Loucy (cell line): ENCODE measurements at regions not wholly inside any gene's neighbourhood (a gene's known extent, or its start where the extent isn't known, plus 50 kb on each side); places are given as distances from the start of the nearest gene placed in this dataset.

ENCODE experiments used
- H2AFZ ChIP-seq: fragments of 200-600 bp; sonication (generic); 2 replicates; pipeline ENCODE4 v1.6.0; 2016; ENCODE audit warnings: antibody characterized with exemption, mild to moderate bottlenecking, low read length, moderate library complexity
- H3F3A ChIP-seq: fragments of 200-600 bp; 2 replicates; pipeline ENCODE4 v1.6.0; 2016; ENCODE audit warnings: antibody characterized with exemption, low read depth, mild to moderate bottlenecking
- H3K27me3 ChIP-seq: fragments of 200-600 bp; sonication (generic); 2 replicates; pipeline ENCODE4 v1.6.1; 2014; ENCODE audit warnings: low read length, mild to moderate bottlenecking; ENCODE audit not compliant: insufficient read depth, poor library complexity, severe bottlenecking
- H3K36me3 ChIP-seq: fragments of 200-600 bp; sonication (generic); 2 replicates; pipeline ENCODE4 v1.6.1; 2016; ENCODE audit warnings: low read length; ENCODE audit not compliant: insufficient read depth
- H3K4me1 ChIP-seq: fragments of 200-600 bp; sonication (generic); 2 replicates; pipeline ENCODE4 v1.5.1; 2014; ENCODE audit warnings: low read length, mild to moderate bottlenecking; ENCODE audit not compliant: insufficient read depth, poor library complexity, severe bottlenecking
- H3K4me2 ChIP-seq: fragments of 200-600 bp; sonication (generic); 2 replicates; pipeline ENCODE4 v1.6.0; 2014; ENCODE audit warnings: antibody characterized with exemption, low read length, low read depth, mild to moderate bottlenecking; ENCODE audit not compliant: poor library complexity, severe bottlenecking
- H3K4me3 ChIP-seq: fragments of 200-600 bp; sonication (generic); 2 replicates; pipeline ENCODE4 v1.5.1; 2014; ENCODE audit warnings: low read length, mild to moderate bottlenecking, mixed read lengths; ENCODE audit not compliant: poor library complexity, severe bottlenecking
- H3K79me2 ChIP-seq: fragments of 200-600 bp; sonication (generic); 2 replicates; pipeline ENCODE4 v1.6.1; 2014; ENCODE audit warnings: low read length; ENCODE audit not compliant: insufficient read depth
- H3K9ac ChIP-seq: fragments of 200-600 bp; sonication (generic); 2 replicates; pipeline ENCODE4 v1.6.0; 2014; ENCODE audit warnings: mild to moderate bottlenecking, low read depth, low read length, moderate library complexity; ENCODE audit not compliant: poor library complexity, severe bottlenecking
- H3K9me2 ChIP-seq: fragments of 200-600 bp; sonication (generic); replicated peaks from 2 replicates; pipeline ENCODE4 v1.6.1; 2016; ENCODE audit warnings: low read depth, low read length, mixed read lengths
- H3K9me3 ChIP-seq: fragments of 200-600 bp; sonication (generic); 2 replicates; pipeline ENCODE4 v1.6.1; 2014; ENCODE audit warnings: mild to moderate bottlenecking, antibody characterized with exemption, low read length, low read depth; ENCODE audit not compliant: insufficient read depth
- H4K20me1 ChIP-seq: fragments of 200-600 bp; sonication (generic); 2 replicates; pipeline ENCODE4 v1.6.0; 2014; ENCODE audit warnings: antibody characterized with exemption, low read length, mild to moderate bottlenecking; ENCODE audit not compliant: insufficient read depth, poor library complexity, severe bottlenecking
- EZH2phosphoT487 ChIP-seq: fragments of 200-600 bp; IDR thresholded peaks from 2 replicates; pipeline ENCODE4 v1.6.1; 2018; ENCODE audit warnings: antibody characterized with exemption, mild to moderate bottlenecking, moderate library complexity, borderline replicate concordance
- TF ChIP-seq, protein P1 (sequence below): fragments of 200-600 bp; sonication (generic); conservative IDR thresholded peaks from 2 replicates; pipeline ENCODE4 v1.5.1; 2014; ENCODE audit warnings: mild to moderate bottlenecking, antibody characterized with exemption, low read length

- no peak overlapping the region for H3K4me2 ChIP-seq
Observed at GRCh38 chr5:107766439-107766838, 95.7 kb upstream of the EFNA5 start.

GRCh38 chr5:107765805-107766063 lies 95.0 kb upstream of the EFNA5 start:
- Histone ChIP-seq H3K4me2 (no peak overlapping the region), H3K27me3 (no peaks in the 10 kb centered on the region), H2AFZ (no peak overlapping the region), H3K4me3 (no peak overlapping the region), H3K9me3 (no peaks in the 10 kb centered on the region), H4K20me1 (no peaks in the 10 kb centered on the region), H3K9ac (no peak overlapping the region), H3K36me3 (no peaks in the 10 kb centered on the region), H3F3A (no peaks in the 10 kb centered on the region), H3K79me2 (no peaks in the 10 kb centered on the region), H3K4me1 (no peaks in the 10 kb centered on the region), H3K9me2 (no peaks in the 10 kb centered on the region)
- TF ChIP-seq, protein P1, sequence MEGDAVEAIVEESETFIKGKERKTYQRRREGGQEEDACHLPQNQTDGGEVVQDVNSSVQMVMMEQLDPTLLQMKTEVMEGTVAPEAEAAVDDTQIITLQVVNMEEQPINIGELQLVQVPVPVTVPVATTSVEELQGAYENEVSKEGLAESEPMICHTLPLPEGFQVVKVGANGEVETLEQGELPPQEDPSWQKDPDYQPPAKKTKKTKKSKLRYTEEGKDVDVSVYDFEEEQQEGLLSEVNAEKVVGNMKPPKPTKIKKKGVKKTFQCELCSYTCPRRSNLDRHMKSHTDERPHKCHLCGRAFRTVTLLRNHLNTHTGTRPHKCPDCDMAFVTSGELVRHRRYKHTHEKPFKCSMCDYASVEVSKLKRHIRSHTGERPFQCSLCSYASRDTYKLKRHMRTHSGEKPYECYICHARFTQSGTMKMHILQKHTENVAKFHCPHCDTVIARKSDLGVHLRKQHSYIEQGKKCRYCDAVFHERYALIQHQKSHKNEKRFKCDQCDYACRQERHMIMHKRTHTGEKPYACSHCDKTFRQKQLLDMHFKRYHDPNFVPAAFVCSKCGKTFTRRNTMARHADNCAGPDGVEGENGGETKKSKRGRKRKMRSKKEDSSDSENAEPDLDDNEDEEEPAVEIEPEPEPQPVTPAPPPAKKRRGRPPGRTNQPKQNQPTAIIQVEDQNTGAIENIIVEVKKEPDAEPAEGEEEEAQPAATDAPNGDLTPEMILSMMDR = no peak

More at GRCh38 chr5:107766439-107766838, 95.7 kb upstream of the EFNA5 start:
- Histone ChIP-seq H3K79me2 (no peaks in the 10 kb centered on the region), H3K27me3 (no peaks in the 10 kb centered on the region), H3F3A (no peaks in the 10 kb centered on the region), H3K4me1 (no peaks in the 10 kb centered on the region), H3K9me2 (no peaks in the 10 kb centered on the region), H3K9ac (no peak overlapping the region), H4K20me1 (no peaks in the 10 kb centered on the region), H3K36me3 (no peaks in the 10 kb centered on the region), H3K9me3 (no peaks in the 10 kb centered on the region), H2AFZ (no peak overlapping the region), H3K4me3 (no peak overlapping the region)
- TF ChIP-seq, protein P1 = no peak
- TF ChIP-seq EZH2phosphoT487 = no peak

GRCh38 chr5:107764976-107765804 lies 94.5 kb upstream of the EFNA5 start:
- Histone ChIP-seq H3K9me2 (no peaks in the 10 kb centered on the region), H3K9me3 (no peaks in the 10 kb centered on the region), H3K27me3 (no peaks in the 10 kb centered on the region), H3K4me1 (no peaks in the 10 kb centered on the region), H3K4me2 (no peak overlapping the region), H3K4me3 (no peak overlapping the region), H4K20me1 (no peaks in the 10 kb centered on the region), H3F3A (no peaks in the 10 kb centered on the region), H3K79me2 (no peaks in the 10 kb centered on the region), H3K36me3 (no peaks in the 10 kb centered on the region), H3K9ac (no peak overlapping the region), H2AFZ (no peak overlapping the region)
- no peak for TF ChIP-seq EZH2phosphoT487
- TF ChIP-seq, protein P1 = no peak
